ENCODE measurements at regions not wholly inside any gene's neighbourhood (a gene's known extent, or its start where the extent isn't known, plus 50 kb on each side); places are given as distances from the start of the nearest gene placed in this dataset.

GRCh38 chr18:47522359-47522758 lies 270.9 kb upstream of the SKOR2 start:
- TF ChIP-seq, protein P1, sequence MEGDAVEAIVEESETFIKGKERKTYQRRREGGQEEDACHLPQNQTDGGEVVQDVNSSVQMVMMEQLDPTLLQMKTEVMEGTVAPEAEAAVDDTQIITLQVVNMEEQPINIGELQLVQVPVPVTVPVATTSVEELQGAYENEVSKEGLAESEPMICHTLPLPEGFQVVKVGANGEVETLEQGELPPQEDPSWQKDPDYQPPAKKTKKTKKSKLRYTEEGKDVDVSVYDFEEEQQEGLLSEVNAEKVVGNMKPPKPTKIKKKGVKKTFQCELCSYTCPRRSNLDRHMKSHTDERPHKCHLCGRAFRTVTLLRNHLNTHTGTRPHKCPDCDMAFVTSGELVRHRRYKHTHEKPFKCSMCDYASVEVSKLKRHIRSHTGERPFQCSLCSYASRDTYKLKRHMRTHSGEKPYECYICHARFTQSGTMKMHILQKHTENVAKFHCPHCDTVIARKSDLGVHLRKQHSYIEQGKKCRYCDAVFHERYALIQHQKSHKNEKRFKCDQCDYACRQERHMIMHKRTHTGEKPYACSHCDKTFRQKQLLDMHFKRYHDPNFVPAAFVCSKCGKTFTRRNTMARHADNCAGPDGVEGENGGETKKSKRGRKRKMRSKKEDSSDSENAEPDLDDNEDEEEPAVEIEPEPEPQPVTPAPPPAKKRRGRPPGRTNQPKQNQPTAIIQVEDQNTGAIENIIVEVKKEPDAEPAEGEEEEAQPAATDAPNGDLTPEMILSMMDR (IDR thresholded peaks at IDR 0.05; ENCODE audit: borderline replicate concordance, extremely low read depth, low read length, poor library complexity, severe bottlenecking) = no peak
- no peak for TF ChIP-seq EZH2 (IDR thresholded peaks at IDR 0.05; ENCODE audit: borderline replicate concordance, low read depth, low read length, severe bottlenecking)
- no peak overlapping the region for H3K9ac ChIP-seq (ENCODE audit: low read depth, low read length)

GRCh38 chr18:47520263-47520662 lies 268.8 kb upstream of the SKOR2 start:
- DNase-seq (no peak), ATAC-seq (ENCODE audit: insufficient read depth, low read depth) (no peak)
- Histone ChIP-seq H3K4me3 (ENCODE audit: low read depth in 1 of 2, low read length in 2 of 2) (no peak overlapping the region), H3K9ac (ENCODE audit: low read depth, low read length) (no peak overlapping the region), H3K27me3 (ENCODE audit: insufficient read depth, low read length, poor library complexity) (no peaks in the 10 kb centered on the region), H3K27ac (ENCODE audit: low read length) (no peak overlapping the region), H3K4me2 (ENCODE audit: insufficient read depth, low read length) (no peak overlapping the region), H3K4me1 (ENCODE audit: insufficient read depth, low read length) (no peaks in the 10 kb centered on the region), H3K36me3 (ENCODE audit: insufficient read depth, low read length) (no peaks in the 10 kb centered on the region), H2AFZ (ENCODE audit: low read depth, low read length) (no peak overlapping the region), H3K9me3 (ENCODE audit: insufficient read depth, low read length, severe bottlenecking) (no peaks in the 10 kb centered on the region), H3K79me2 (ENCODE audit: insufficient read depth, low read length) (no peaks in the 10 kb centered on the region), H4K20me1 (ENCODE audit: insufficient read depth, low read length) (no peaks in the 10 kb centered on the region)
- TF ChIP-seq, protein P1 (IDR thresholded peaks at IDR 0.05; ENCODE audit: borderline replicate concordance, extremely low read depth, low read length, poor library complexity, severe bottlenecking) = no peak
- no peak for TF ChIP-seq EZH2 (IDR thresholded peaks at IDR 0.05; ENCODE audit: borderline replicate concordance, low read depth, low read length, severe bottlenecking)

More at GRCh38 chr18:47522359-47522758, 270.9 kb upstream of the SKOR2 start:
- DNase-seq = no peak
- Histone ChIP-seq H3K4me3 (ENCODE audit: low read depth in 1 of 2, low read length in 2 of 2) (no peak overlapping the region), H3K4me2 (ENCODE audit: insufficient read depth, low read length) (no peak overlapping the region), H3K9me3 (ENCODE audit: insufficient read depth, low read length, severe bottlenecking) (no peaks in the 10 kb centered on the region), H3K27ac (ENCODE audit: low read length) (no peak overlapping the region), H3K36me3 (ENCODE audit: insufficient read depth, low read length) (no peaks in the 10 kb centered on the region), H3K27me3 (ENCODE audit: insufficient read depth, low read length, poor library complexity) (no peaks in the 10 kb centered on the region), H4K20me1 (ENCODE audit: insufficient read depth, low read length) (no peaks in the 10 kb centered on the region), H3K4me1 (ENCODE audit: insufficient read depth, low read length) (no peaks in the 10 kb centered on the region), H3K79me2 (ENCODE audit: insufficient read depth, low read length) (no peaks in the 10 kb centered on the region), H2AFZ (ENCODE audit: low read depth, low read length) (no peak overlapping the region)
- no peak for ATAC-seq (ENCODE audit: insufficient read depth, low read depth)

GRCh38 chr18:47519706-47520105 lies 268.2 kb upstream of the SKOR2 start:
- no peak overlapping the region for H3K4me2 ChIP-seq (ENCODE audit: insufficient read depth, low read length)
- H3K79me2 ChIP-seq (ENCODE audit: insufficient read depth, low read length) = no peaks in the 10 kb centered on the region
- ATAC-seq (ENCODE audit: insufficient read depth, low read depth) (no peak), DNase-seq (no peak)
- no peak overlapping the region for H3K4me3 ChIP-seq (ENCODE audit: low read depth in 1 of 2, low read length in 2 of 2)
- H3K4me1 ChIP-seq (ENCODE audit: insufficient read depth, low read length) = no peaks in the 10 kb centered on the region
- H3K9ac ChIP-seq (ENCODE audit: low read depth, low read length) = no peak overlapping the region
- no peak overlapping the region for H3K27ac ChIP-seq (ENCODE audit: low read length)
- no peaks in the 10 kb centered on the region for H4K20me1 ChIP-seq (ENCODE audit: insufficient read depth, low read length)
- TF ChIP-seq, protein P1 (IDR thresholded peaks at IDR 0.05; ENCODE audit: borderline replicate concordance, extremely low read depth, low read length, poor library complexity, severe bottlenecking) = no peak
- no peak for TF ChIP-seq EZH2 (IDR thresholded peaks at IDR 0.05; ENCODE audit: borderline replicate concordance, low read depth, low read length, severe bottlenecking)
- no peaks in the 10 kb centered on the region for H3K27me3 ChIP-seq (ENCODE audit: insufficient read depth, low read length, poor library complexity)
- H2AFZ ChIP-seq (ENCODE audit: low read depth, low read length) = no peak overlapping the region
- H3K36me3 ChIP-seq (ENCODE audit: insufficient read depth, low read length) = no peaks in the 10 kb centered on the region
- no peaks in the 10 kb centered on the region for H3K9me3 ChIP-seq (ENCODE audit: insufficient read depth, low read length, severe bottlenecking)

- Histone ChIP-seq H3K27me3 (ENCODE audit: insufficient read depth, low read length, poor library complexity) (no peaks in the 10 kb centered on the region), H3K27ac (ENCODE audit: low read length) (no peak overlapping the region), H2AFZ (ENCODE audit: low read depth, low read length) (no peak overlapping the region), H3K36me3 (ENCODE audit: insufficient read depth, low read length) (no peaks in the 10 kb centered on the region), H3K9ac (ENCODE audit: low read depth, low read length) (no peak overlapping the region), H3K4me3 (ENCODE audit: low read depth in 1 of 2, low read length in 2 of 2) (no peak overlapping the region), H3K4me1 (ENCODE audit: insufficient read depth, low read length) (no peaks in the 10 kb centered on the region), H3K79me2 (ENCODE audit: insufficient read depth, low read length) (no peaks in the 10 kb centered on the region), H4K20me1 (ENCODE audit: insufficient read depth, low read length) (no peaks in the 10 kb centered on the region), H3K4me2 (ENCODE audit: insufficient read depth, low read length) (no peak overlapping the region), H3K9me3 (ENCODE audit: insufficient read depth, low read length, severe bottlenecking) (no peaks in the 10 kb centered on the region)
- TF ChIP-seq, protein P1 (IDR thresholded peaks at IDR 0.05; ENCODE audit: borderline replicate concordance, extremely low read depth, low read length, poor library complexity, severe bottlenecking) = no peak
- TF ChIP-seq EZH2 (IDR thresholded peaks at IDR 0.05; ENCODE audit: borderline replicate concordance, low read depth, low read length, severe bottlenecking) = no peak
- ATAC-seq (ENCODE audit: insufficient read depth, low read depth) (no peak), DNase-seq (no peak)
Observed at GRCh38 chr18:47519277-47519676, 267.8 kb upstream of the SKOR2 start.

Data from DND-41 (cell line).